ENCODE measurements at regions not wholly inside any gene's neighbourhood (a gene's known extent, or its start where the extent isn't known, plus 50 kb on each side); places are given as distances from the start of the nearest gene placed in this dataset.

DNA sequence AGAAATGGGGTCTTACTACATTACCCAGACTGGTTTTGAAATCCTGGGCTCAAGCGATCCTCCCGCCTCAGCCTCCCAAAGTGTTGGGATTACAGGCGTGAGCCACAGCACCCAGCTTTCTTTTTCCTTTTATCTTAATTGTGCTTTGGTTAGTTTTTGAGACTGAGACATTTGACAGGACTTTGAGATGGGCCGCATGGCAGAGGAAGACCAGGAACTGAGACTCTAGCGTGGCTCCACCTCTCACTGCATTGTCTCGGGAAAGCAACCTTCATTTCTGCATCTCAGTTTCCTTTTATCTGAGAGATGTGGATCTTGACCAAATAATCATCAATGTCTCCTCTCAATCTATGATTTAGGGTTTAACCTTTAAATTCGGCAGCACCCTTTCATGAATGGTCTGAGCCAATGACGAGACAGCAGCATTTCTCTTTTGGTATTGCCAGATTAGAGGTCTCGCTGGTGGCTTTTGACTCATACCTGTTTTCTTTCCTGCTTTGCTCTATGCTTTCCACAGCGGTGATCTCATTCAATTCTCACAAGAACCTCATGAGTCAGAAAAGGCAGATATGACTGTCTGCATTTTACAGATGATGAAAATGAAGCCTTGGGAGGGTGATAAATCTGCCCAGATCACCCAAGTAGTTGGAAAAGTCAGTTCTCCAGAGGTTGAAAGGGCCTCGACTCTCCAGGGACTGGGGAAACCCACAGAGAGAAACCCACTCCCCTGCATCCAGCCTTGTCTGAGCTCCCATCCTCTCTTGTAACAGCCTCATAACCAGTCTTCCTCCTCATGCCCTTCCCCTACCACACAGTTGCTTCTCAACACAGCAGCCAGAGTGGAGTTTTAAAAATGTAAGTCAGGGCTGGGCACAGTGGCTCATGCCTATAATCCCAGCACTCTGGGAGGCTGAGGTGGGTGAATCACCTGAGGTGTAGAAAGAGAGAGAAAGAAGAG lies 84.8 kb upstream of the FOXB1 start:
- TF ChIP-seq ZNF878 (CRISPR knock-in tag; IDR thresholded peaks at IDR 0.05) (no peak), CEBPB (IDR thresholded peaks at IDR 0.05; ENCODE audit: borderline replicate concordance, low read depth, low read length) (no peak), ZBTB8A (CRISPR knock-in tag; IDR thresholded peaks at IDR 0.05; ENCODE audit: borderline replicate concordance, low read depth) (no peak), SNRNP70 (IDR thresholded peaks at IDR 0.05; ENCODE audit: low read depth, low read length) (no peak), DPF2 (CRISPR knock-in tag; IDR thresholded peaks at IDR 0.05; ENCODE audit: borderline replicate concordance, low read depth) (no peak)
